ENCODE measurements at regions not wholly inside any gene's neighbourhood (a gene's known extent, or its start where the extent isn't known, plus 50 kb on each side); places are given as distances from the start of the nearest gene placed in this dataset.

DNA sequence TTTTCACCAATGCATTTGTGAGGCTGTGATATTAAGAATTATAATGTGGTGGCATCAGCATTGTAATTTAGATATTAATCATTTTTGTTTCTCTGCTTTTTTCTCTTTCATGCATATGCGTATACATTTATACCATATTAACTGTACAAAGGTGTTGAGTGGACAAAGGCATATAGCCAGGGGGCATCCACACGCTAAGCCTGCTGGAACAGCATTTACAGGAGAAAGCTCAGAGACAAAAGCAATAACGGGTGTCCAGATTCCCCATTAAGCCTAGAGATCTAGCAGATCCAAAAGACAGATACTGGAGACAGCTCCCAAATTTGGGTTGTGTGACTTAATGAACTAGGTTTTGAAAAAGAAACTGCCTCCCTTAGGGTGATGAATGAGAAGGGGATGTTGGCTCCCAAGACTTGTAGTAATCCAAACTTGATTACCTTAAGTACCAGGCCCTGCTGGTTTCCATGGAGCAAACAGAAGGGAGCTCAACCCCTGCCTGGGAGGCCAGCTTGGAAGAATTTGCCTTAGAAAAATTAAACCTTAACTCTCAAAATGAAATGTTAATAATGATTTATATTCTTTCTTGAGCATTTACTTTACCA is 181.9 kb downstream of the SLC6A15 start:
- Histone ChIP-seq H3K4me1 (ENCODE audit: control insufficient read depth in 1 of 2, insufficient read depth in 2 of 2, low read length in 2 of 2) (no peaks in the 10 kb centered on the region), H3K4me3 (ENCODE audit: low read length in 2 of 2) (no peak overlapping the region), H3K27me3 (ENCODE audit: control insufficient read depth in 1 of 2, insufficient read depth in 2 of 2, low read length in 1 of 2) (no peaks in the 10 kb centered on the region), H3K27ac (ENCODE audit: low read depth in 1 of 2, low read length in 2 of 2) (no peak overlapping the region), H3K9me3 (ENCODE audit: control insufficient read depth, low read length) (no peaks in the 10 kb centered on the region), H3K36me3 (ENCODE audit: control insufficient read depth in 1 of 2, insufficient read depth in 2 of 2, low read length in 1 of 2) (no peaks in the 10 kb centered on the region)
- intact Hi-C loops (cut with DNase I), result no loop called here
- ATAC-seq (ENCODE audit: low FRiP score) (no peak), DNase-seq (no peak)
- WGBS, 2 donors, result 60 to 65% methylated on average over 3 of the region's 3 CpGs

DNA sequence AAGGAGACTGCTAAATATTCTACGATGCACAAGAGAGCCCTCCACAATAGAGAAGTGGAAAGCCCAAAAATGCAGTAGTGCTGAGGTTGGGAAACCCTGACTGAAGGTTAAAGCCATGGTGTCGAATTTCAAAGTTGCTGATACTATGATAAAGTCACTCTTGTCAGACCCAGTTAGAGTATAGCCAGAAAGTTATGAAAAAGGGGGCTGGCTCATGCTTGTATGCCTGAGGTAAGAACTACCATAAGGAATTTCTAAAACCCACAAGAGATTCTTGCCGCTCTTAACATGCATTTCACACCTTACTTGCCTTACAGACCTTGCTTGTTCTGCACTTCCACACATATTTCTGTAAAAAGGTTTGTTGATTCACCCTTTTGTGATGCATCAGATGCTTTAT is 184.6 kb downstream of the SLC6A15 start:
- intact Hi-C loops (cut with DNase I), result no loop called here
- H3K27ac ChIP-seq (ENCODE audit: low read depth in 1 of 2, low read length in 2 of 2), result no peak overlapping the region
- H3K27me3 ChIP-seq (ENCODE audit: control insufficient read depth in 1 of 2, insufficient read depth in 2 of 2, low read length in 1 of 2), result no peaks in the 10 kb centered on the region
- no peak overlapping the region for H3K4me3 ChIP-seq (ENCODE audit: low read length in 2 of 2)
- H3K4me1 ChIP-seq (ENCODE audit: control insufficient read depth in 1 of 2, insufficient read depth in 2 of 2, low read length in 2 of 2), result no peaks in the 10 kb centered on the region
- H3K9me3 ChIP-seq (ENCODE audit: control insufficient read depth, low read length), result no peaks in the 10 kb centered on the region
- ATAC-seq (ENCODE audit: low FRiP score) (no peak), DNase-seq (no peak)
- 62 to 64% methylated on average over 3 of the region's 3 CpGs for WGBS, 2 donors
- no peaks in the 10 kb centered on the region for H3K36me3 ChIP-seq (ENCODE audit: control insufficient read depth in 1 of 2, insufficient read depth in 2 of 2, low read length in 1 of 2)

DNA sequence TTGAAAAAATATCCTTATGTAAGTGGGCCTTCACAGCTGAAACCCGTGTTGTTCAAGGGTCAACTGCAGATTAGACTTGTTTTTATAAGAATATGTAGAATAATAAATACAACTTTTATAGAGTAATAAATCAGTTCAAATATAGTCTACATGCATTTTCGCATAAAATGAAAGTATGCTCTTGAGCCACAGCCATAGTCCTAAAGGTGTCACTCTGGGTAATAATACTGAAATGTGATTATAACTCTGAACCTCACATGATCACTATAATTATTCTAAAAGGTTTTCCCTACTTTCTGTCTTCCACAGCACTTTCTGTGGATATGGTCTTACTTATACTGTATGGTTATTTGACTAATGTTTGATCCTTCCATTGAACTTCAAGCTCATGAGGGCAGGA is 185.8 kb downstream of the SLC6A15 start:
- no peaks in the 10 kb centered on the region for H3K27me3 ChIP-seq (ENCODE audit: control insufficient read depth in 1 of 2, insufficient read depth in 2 of 2, low read length in 1 of 2)
- no peak overlapping the region for H3K27ac ChIP-seq (ENCODE audit: low read depth in 1 of 2, low read length in 2 of 2)
- DNase-seq (no peak), ATAC-seq (ENCODE audit: low FRiP score) (no peak)
- H3K9me3 ChIP-seq (ENCODE audit: control insufficient read depth, low read length), result no peaks in the 10 kb centered on the region
- 36 to 52% methylated on average over 2 of the region's 2 CpGs for WGBS, 2 donors
- no peaks in the 10 kb centered on the region for H3K4me1 ChIP-seq (ENCODE audit: control insufficient read depth in 1 of 2, insufficient read depth in 2 of 2, low read length in 2 of 2)
- intact Hi-C loops (cut with DNase I), result no loop called here
- no peaks in the 10 kb centered on the region for H3K36me3 ChIP-seq (ENCODE audit: control insufficient read depth in 1 of 2, insufficient read depth in 2 of 2, low read length in 1 of 2)
- no peak overlapping the region for H3K4me3 ChIP-seq (ENCODE audit: low read length in 2 of 2)

DNA sequence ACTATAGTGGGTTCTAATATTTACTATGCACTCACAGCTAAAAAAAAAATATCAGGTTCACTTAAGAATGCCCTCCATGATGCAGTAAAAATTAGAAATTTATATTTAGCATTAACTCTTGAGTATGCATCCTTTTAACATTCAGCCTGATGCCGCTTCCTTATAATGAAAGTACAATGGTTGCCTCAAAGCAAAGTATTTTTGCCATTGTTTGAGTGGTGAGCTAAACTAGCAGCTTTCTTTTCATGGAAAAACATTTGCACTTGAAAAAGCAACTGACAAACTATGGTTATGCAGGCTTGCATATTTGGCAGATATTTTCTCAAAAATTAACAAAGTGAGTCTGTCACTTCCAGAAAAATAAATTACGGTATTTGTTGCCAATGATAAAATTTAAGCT is 188.6 kb downstream of the SLC6A15 start:
- H3K4me3 ChIP-seq (ENCODE audit: low read length in 2 of 2), result no peak overlapping the region
- 48 to 74% methylated on average over 2 of the region's 2 CpGs for WGBS, 2 donors
- H3K27ac ChIP-seq (ENCODE audit: low read depth in 1 of 2, low read length in 2 of 2), result no peak overlapping the region
- H3K27me3 ChIP-seq (ENCODE audit: control insufficient read depth in 1 of 2, insufficient read depth in 2 of 2, low read length in 1 of 2), result no peaks in the 10 kb centered on the region
- intact Hi-C loops (cut with DNase I), result no loop called here
- no peak for DNase-seq
- no peak for ATAC-seq (ENCODE audit: low FRiP score)
- no peaks in the 10 kb centered on the region for H3K36me3 ChIP-seq (ENCODE audit: control insufficient read depth in 1 of 2, insufficient read depth in 2 of 2, low read length in 1 of 2)
- no peaks in the 10 kb centered on the region for H3K9me3 ChIP-seq (ENCODE audit: control insufficient read depth, low read length)
- H3K4me1 ChIP-seq (ENCODE audit: control insufficient read depth in 1 of 2, insufficient read depth in 2 of 2, low read length in 2 of 2), result no peaks in the 10 kb centered on the region

DNA sequence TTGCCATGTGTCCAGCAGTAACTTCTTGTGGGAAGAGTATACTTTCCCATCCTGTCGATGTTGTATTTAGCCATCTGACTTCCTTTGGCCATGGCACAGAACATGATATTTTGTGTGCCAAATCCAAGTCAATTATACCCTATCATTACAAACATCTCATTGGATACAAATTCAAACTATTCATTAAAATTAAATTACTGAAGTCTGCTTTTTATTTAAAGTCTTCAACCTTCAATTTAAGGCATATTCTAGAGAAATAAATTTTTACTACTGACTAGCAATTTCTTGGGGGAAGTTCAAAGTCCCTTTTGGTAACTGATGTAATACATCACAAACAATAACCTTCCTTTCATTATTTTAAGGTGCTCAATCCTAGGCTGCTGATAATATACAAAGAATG is 192.6 kb downstream of the SLC6A15 start:
- Histone ChIP-seq H3K9me3 (ENCODE audit: control insufficient read depth, low read length) (no peaks in the 10 kb centered on the region), H3K4me1 (ENCODE audit: control insufficient read depth in 1 of 2, insufficient read depth in 2 of 2, low read length in 2 of 2) (no peaks in the 10 kb centered on the region), H3K36me3 (ENCODE audit: control insufficient read depth in 1 of 2, insufficient read depth in 2 of 2, low read length in 1 of 2) (no peaks in the 10 kb centered on the region), H3K27ac (ENCODE audit: low read depth in 1 of 2, low read length in 2 of 2) (no peak overlapping the region), H3K27me3 (ENCODE audit: control insufficient read depth in 1 of 2, insufficient read depth in 2 of 2, low read length in 1 of 2) (no peaks in the 10 kb centered on the region), H3K4me3 (ENCODE audit: low read length in 2 of 2) (no peak overlapping the region)
- WGBS, 2 donors, result 22 to 28% methylated on average over 1 of the region's 1 CpG
- no peak for ATAC-seq (ENCODE audit: low FRiP score)
- intact Hi-C loops (cut with DNase I), result no loop called here
- no peak for DNase-seq

DNA sequence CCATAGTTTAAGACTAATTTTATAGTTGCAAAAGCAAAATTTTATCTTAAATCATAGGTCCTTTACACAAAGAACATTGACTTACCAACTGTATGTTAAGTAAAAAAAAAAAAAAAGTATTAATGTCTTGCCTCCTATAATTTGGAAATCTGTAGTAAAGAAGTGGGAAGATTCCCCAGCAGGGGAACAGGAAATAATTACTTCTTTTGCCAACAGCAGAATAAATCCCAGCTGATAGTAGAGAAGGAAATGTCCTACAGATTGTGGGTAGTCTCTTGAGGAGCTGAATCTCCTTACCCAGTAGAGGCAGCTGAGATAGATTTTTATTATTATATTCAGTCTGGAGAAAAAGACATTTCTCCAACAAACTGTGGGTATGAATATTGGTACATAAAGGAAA is 193.7 kb downstream of the SLC6A15 start:
- Histone ChIP-seq H3K27ac (ENCODE audit: low read depth in 1 of 2, low read length in 2 of 2) (no peak overlapping the region), H3K4me1 (ENCODE audit: control insufficient read depth in 1 of 2, insufficient read depth in 2 of 2, low read length in 2 of 2) (no peaks in the 10 kb centered on the region), H3K9me3 (ENCODE audit: control insufficient read depth, low read length) (no peaks in the 10 kb centered on the region), H3K36me3 (ENCODE audit: control insufficient read depth in 1 of 2, insufficient read depth in 2 of 2, low read length in 1 of 2) (no peaks in the 10 kb centered on the region), H3K4me3 (ENCODE audit: low read length in 2 of 2) (no peak overlapping the region), H3K27me3 (ENCODE audit: control insufficient read depth in 1 of 2, insufficient read depth in 2 of 2, low read length in 1 of 2) (no peaks in the 10 kb centered on the region)
- intact Hi-C loops (cut with DNase I), result no loop called here
- no peak for DNase-seq
- ATAC-seq (ENCODE audit: low FRiP score), result no peak

DNA sequence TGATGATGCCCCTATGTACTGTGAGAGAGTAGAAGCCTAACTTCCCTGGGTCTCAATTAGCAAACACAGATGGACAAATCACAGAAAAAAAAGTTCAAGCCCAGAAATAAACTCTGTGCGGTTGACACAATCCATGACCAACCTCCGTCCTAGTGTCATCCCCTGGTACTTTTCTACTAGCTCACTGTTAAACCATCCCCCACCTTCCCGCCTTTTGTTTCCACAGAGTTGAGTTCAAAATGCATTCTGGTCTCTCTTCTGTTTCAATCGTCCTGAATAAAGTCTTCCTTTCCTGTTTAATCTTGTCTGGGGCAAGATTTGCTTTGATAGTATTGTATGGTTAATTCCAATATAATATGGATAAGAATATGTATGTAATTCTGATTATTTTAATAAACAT is 199.9 kb downstream of the SLC6A15 start:
- intact Hi-C loops (cut with DNase I), result no loop called here
- H3K27me3 ChIP-seq (ENCODE audit: control insufficient read depth in 1 of 2, insufficient read depth in 2 of 2, low read length in 1 of 2), result no peaks in the 10 kb centered on the region
- H3K4me1 ChIP-seq (ENCODE audit: control insufficient read depth in 1 of 2, insufficient read depth in 2 of 2, low read length in 2 of 2), result no peaks in the 10 kb centered on the region
- ATAC-seq (ENCODE audit: low FRiP score) (no peak), DNase-seq (no peak)
- WGBS, 2 donors, result 80 to 86% methylated on average over 4 of the region's 4 CpGs
- no peaks in the 10 kb centered on the region for H3K9me3 ChIP-seq (ENCODE audit: control insufficient read depth, low read length)
- no peaks in the 10 kb centered on the region for H3K36me3 ChIP-seq (ENCODE audit: control insufficient read depth in 1 of 2, insufficient read depth in 2 of 2, low read length in 1 of 2)
- no peak overlapping the region for H3K4me3 ChIP-seq (ENCODE audit: low read length in 2 of 2)
- no peak overlapping the region for H3K27ac ChIP-seq (ENCODE audit: low read depth in 1 of 2, low read length in 2 of 2)

DNA sequence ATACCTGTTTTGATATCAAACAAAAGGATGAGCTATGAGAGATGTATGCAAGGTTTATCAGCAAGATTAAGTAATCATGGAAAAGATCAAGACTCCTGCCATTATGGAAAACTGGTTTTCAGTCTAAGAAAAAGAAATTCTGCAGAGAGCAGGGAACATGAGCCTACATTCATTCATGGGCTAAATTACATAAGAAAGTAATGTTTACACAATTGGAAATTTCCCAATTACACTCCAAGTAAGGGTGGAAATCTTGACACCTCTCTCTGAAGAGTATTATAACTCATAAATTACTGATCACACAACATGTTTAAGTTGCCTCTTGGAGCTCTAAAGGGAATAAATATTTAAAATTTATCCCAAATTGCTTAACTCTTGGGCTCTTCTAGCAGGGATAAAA is 206.2 kb downstream of the SLC6A15 start:
- no peaks in the 10 kb centered on the region for H3K36me3 ChIP-seq (ENCODE audit: control insufficient read depth in 1 of 2, insufficient read depth in 2 of 2, low read length in 1 of 2)
- intact Hi-C loops (cut with DNase I), result no loop called here

DNA sequence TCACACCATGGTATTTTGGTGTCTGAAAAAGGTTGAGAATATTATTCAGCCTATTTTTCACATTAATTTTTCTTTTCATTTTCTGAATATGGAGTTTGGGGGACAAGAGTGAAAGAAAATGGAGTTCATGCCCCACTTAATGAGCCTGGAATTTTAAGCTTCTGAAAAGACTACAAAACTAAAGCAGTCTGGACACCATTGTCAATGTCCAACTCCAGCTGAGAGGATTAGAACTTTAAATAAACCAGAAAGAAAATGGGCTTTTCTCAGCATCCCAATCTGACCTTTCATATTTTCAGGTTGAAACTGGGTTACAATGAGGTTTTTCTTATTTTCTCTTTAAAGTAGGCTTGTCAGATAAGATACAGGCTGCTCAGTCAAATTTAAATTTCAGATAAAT is 207.7 kb downstream of the SLC6A15 start:
- H3K4me1 ChIP-seq (ENCODE audit: control insufficient read depth in 1 of 2, insufficient read depth in 2 of 2, low read length in 2 of 2), result no peaks in the 10 kb centered on the region
- H3K36me3 ChIP-seq (ENCODE audit: control insufficient read depth in 1 of 2, insufficient read depth in 2 of 2, low read length in 1 of 2), result no peaks in the 10 kb centered on the region
- intact Hi-C loops (cut with DNase I), result no loop called here
- no peak overlapping the region for H3K27ac ChIP-seq (ENCODE audit: low read depth in 1 of 2, low read length in 2 of 2)
- H3K4me3 ChIP-seq (ENCODE audit: low read length in 2 of 2), result no peak overlapping the region
- DNase-seq, result no peak
- peaks cover 1% of the 10 kb centered on the region for H3K9me3 ChIP-seq (ENCODE audit: control insufficient read depth, low read length)
- no peaks in the 10 kb centered on the region for H3K27me3 ChIP-seq (ENCODE audit: control insufficient read depth in 1 of 2, insufficient read depth in 2 of 2, low read length in 1 of 2)
- no peak for ATAC-seq (ENCODE audit: low FRiP score)

More for the DNA sequence above, 206.2 kb downstream of the SLC6A15 start:
- Histone ChIP-seq H3K4me1 (ENCODE audit: control insufficient read depth in 1 of 2, insufficient read depth in 2 of 2, low read length in 2 of 2) (no peaks in the 10 kb centered on the region), H3K27ac (ENCODE audit: low read depth in 1 of 2, low read length in 2 of 2) (no peak overlapping the region), H3K4me3 (ENCODE audit: low read length in 2 of 2) (no peak overlapping the region), H3K9me3 (ENCODE audit: control insufficient read depth, low read length) (peaks cover 1% of the 10 kb centered on the region), H3K27me3 (ENCODE audit: control insufficient read depth in 1 of 2, insufficient read depth in 2 of 2, low read length in 1 of 2) (no peaks in the 10 kb centered on the region)
- ATAC-seq (ENCODE audit: low FRiP score), result no peak
- no peak for DNase-seq
